ENCODE measurements at regions not wholly inside any gene's neighbourhood (a gene's known extent, or its start where the extent isn't known, plus 50 kb on each side); places are given as distances from the start of the nearest gene placed in this dataset.

- intact Hi-C loops (cut with micrococcal nuclease; ENCODE audit: unreplicated experiment) (no loop called here), in situ Hi-C loops (cut with MboI) (no loop called here)
- DNase-seq (ENCODE audit: low read depth, low spot score) (no peak), FAIRE-seq (no peak), ATAC-seq (no peak)
- WGBS (ENCODE audit: insufficient coverage, insufficient replicate concordance, low lambda C conversion rate, missing lambda C conversion rate), result 100% methylated on average over 1 of the region's 1 CpG
- TF ChIP-seq CHD4 (IDR thresholded peaks at IDR 0.05) (no peak), PAX5 (IDR thresholded peaks at IDR 0.05; ENCODE audit: borderline replicate concordance, low read depth, low read length) (no peak), CHD2 (IDR thresholded peaks at IDR 0.05; ENCODE audit: borderline replicate concordance, low read depth, low read length) (no peak), ZNF207 (IDR thresholded peaks at IDR 0.05; ENCODE audit: borderline replicate concordance) (no peak), ATF7 (IDR thresholded peaks at IDR 0.05; ENCODE audit: low read depth) (no peak), CTCF (IDR thresholded peaks at IDR 0.05 in 2 of 3, conservative IDR thresholded peaks at IDR 0.05 in 1 of 3; ENCODE audit: control insufficient read depth in 2 of 3, extremely low read depth in 1 of 3, insufficient read depth in 1 of 3, low read depth in 3 of 3, low read length in 3 of 3) (no peak), MTA2 (IDR thresholded peaks at IDR 0.05; ENCODE audit: low read depth) (no peak), USF2 (IDR thresholded peaks at IDR 0.05; ENCODE audit: borderline replicate concordance, low read depth, low read length) (no peak), SKIL (IDR thresholded peaks at IDR 0.05; ENCODE audit: low read depth, poor library complexity, severe bottlenecking) (no peak), MTA3 (IDR thresholded peaks at IDR 0.05; ENCODE audit: borderline replicate concordance, low read length) (no peak), SPI1 (IDR thresholded peaks at IDR 0.05; ENCODE audit: borderline replicate concordance, insufficient read depth, low read depth, low read length) (no peak), ASH2L (IDR thresholded peaks at IDR 0.05; ENCODE audit: borderline replicate concordance, low read depth) (no peak), WRNIP1 (IDR thresholded peaks at IDR 0.05; ENCODE audit: borderline replicate concordance, low read depth, low read length) (no peak), ZSCAN29 (IDR thresholded peaks at IDR 0.05) (no peak), CBFB (IDR thresholded peaks at IDR 0.05; ENCODE audit: low read depth) (no peak), E2F4 (IDR thresholded peaks at IDR 0.05; ENCODE audit: low read depth, low read length) (no peak), REST (IDR thresholded peaks at IDR 0.05; ENCODE audit: low read depth, low read length) (no peak)
- CTCF ChIA-PET, result no interaction called here
- Histone ChIP-seq H4K20me1 (ENCODE audit: control insufficient read depth, insufficient read depth) (no peaks in the 10 kb centered on the region), H3K4me2 (ENCODE audit: control insufficient read depth, insufficient read depth) (no peak overlapping the region), H3K36me3 (ENCODE audit: control insufficient read depth in 2 of 2, insufficient read depth in 2 of 2, low read length in 1 of 2) (no peaks in the 10 kb centered on the region), H3K27me3 (replicated peaks in 1 of 2; ENCODE audit: control insufficient read depth in 2 of 2, insufficient read depth in 2 of 2, low read length in 1 of 2) (no peaks in the 10 kb centered on the region), H3K27ac (ENCODE audit: control insufficient read depth, insufficient read depth) (no peak overlapping the region), H3K9ac (ENCODE audit: control insufficient read depth, insufficient read depth, low read length) (no peak overlapping the region), H3K9me3 (replicated peaks; ENCODE audit: control insufficient read depth, insufficient read depth, low read length) (no peaks in the 10 kb centered on the region), H3K4me1 (ENCODE audit: control insufficient read depth, insufficient read depth, low read length) (no peaks in the 10 kb centered on the region), H2AFZ (ENCODE audit: control insufficient read depth, low read depth, low read length) (no peak overlapping the region), H3K79me2 (ENCODE audit: control insufficient read depth, insufficient read depth, low read length) (no peaks in the 10 kb centered on the region), H3K4me3 (no peak overlapping the region)
- no TSS peak for BruUV-seq (replicated peaks)
- POLR2A ChIA-PET, result no interaction called here
- RAD21 ChIA-PET (ENCODE audit: unreplicated experiment), result no interaction called here
- SMC1A ChIA-PET (ENCODE audit: uncharacterized antibody, unreplicated experiment), result no interaction called here
These were observed 627.8 kb upstream of the SLIT2 start for GRCh38 chr4:19623866-19624265.

Data from GM12878 (cell line).